ENCODE measurements at regions not wholly inside any gene's neighbourhood (a gene's known extent, or its start where the extent isn't known, plus 50 kb on each side); places are given as distances from the start of the nearest gene placed in this dataset.

- POLR2A ChIA-PET = no interaction called here
- DNase-seq (ENCODE audit: low read depth, low spot score) = no peak
- CTCF ChIA-PET = no interaction called here
- TF ChIP-seq CTCF (IDR thresholded peaks at IDR 0.05; ENCODE audit: insufficient read depth, low read length, missing control alignments) = no peak
- H3K4me3 ChIP-seq (ENCODE audit: low read depth, low read length) = no peak overlapping the region
Measured at GRCh38 chr5:54661111-54661510, 143.6 kb downstream of the SNX18 start.

- ChIA-PET CTCF (interaction anchor here (0.8 to 3.1 kb wide), 3 partner anchors 17 to 185 kb away, joined by 3 to 11 read pairs (median 6); partner anchors contain the start of gene SNX18), POLR2A (no interaction called here)
- H3K4me3 ChIP-seq (ENCODE audit: low read depth, low read length) = no peak overlapping the region
- TF ChIP-seq CTCF (IDR thresholded peaks at IDR 0.05; ENCODE audit: insufficient read depth, low read length, missing control alignments) = no peak
- DNase-seq (ENCODE audit: low read depth, low spot score) = no peak
Measured at GRCh38 chr5:54659700-54660131, 142.2 kb downstream of the SNX18 start.

- no peak for TF ChIP-seq CTCF (IDR thresholded peaks at IDR 0.05; ENCODE audit: insufficient read depth, low read length, missing control alignments)
- H3K4me3 ChIP-seq (ENCODE audit: low read depth, low read length) = no peak overlapping the region
- DNase-seq (ENCODE audit: low read depth, low spot score) = no peak
- ChIA-PET CTCF (interaction anchor here (1.4 to 3.1 kb wide), 4 partner anchors 12 to 187 kb away, joined by 3 to 11 read pairs (median 4); partner anchors contain the start of gene SNX18), POLR2A (no interaction called here)
Measured at GRCh38 chr5:54658010-54658409, 140.5 kb downstream of the SNX18 start.

- TF ChIP-seq CTCF (IDR thresholded peaks at IDR 0.05; ENCODE audit: insufficient read depth, low read length, missing control alignments) = no peak
- no peak for DNase-seq (ENCODE audit: low read depth, low spot score)
- POLR2A ChIA-PET = no interaction called here
- CTCF ChIA-PET = no interaction called here
- H3K4me3 ChIP-seq (ENCODE audit: low read depth, low read length) = no peak overlapping the region
Measured at GRCh38 chr5:54656261-54656728, 138.7 kb downstream of the SNX18 start.

- ChIA-PET POLR2A (no interaction called here), CTCF (no interaction called here)
- no peak for DNase-seq (ENCODE audit: low read depth, low spot score)
- TF ChIP-seq CTCF (IDR thresholded peaks at IDR 0.05; ENCODE audit: insufficient read depth, low read length, missing control alignments) = no peak
- H3K4me3 ChIP-seq (ENCODE audit: low read depth, low read length) = no peak overlapping the region
Measured at GRCh38 chr5:54655761-54656160, 138.2 kb downstream of the SNX18 start.

GRCh38 chr5:54655266-54655665, 137.7 kb downstream of the SNX18 start:
- no peak for DNase-seq (ENCODE audit: low read depth, low spot score)
- ChIA-PET POLR2A (no interaction called here), CTCF (no interaction called here)
- H3K4me3 ChIP-seq (ENCODE audit: low read depth, low read length) = no peak overlapping the region
- TF ChIP-seq CTCF (IDR thresholded peaks at IDR 0.05; ENCODE audit: insufficient read depth, low read length, missing control alignments) = no peak
